Body of pancreas (tissue), 4 donors: ENCODE measurements at regions not wholly inside any gene's neighbourhood (a gene's known extent, or its start where the extent isn't known, plus 50 kb on each side); places are given as distances from the start of the nearest gene placed in this dataset.

Experiments
- ATAC-seq: fragments of 150-250 bp; one replicate; pipeline ENCODE4 v1.9.1; 2016
- DNase-seq, 4 donors: peaks; one replicate each; pipeline ENCODE4 v3.0.0-alpha.2; 2019
- H3K27ac ChIP-seq, 4 donors: fragments of 200-600 bp; sonication (generic); 1 replicate in 3 of 4; 2 replicates in 1 of 4; pipeline versions ENCODE4 v1.5.1 to v1.6.1; 2016 to 2019; ENCODE audit warnings: mild to moderate bottlenecking in 1 of 4, mixed read lengths in 1 of 4, moderate library complexity in 1 of 4
- H3K27me3 ChIP-seq, 2 donors: fragments of 200-600 bp; sonication (generic); one replicate each; pipeline ENCODE4 v1.6.0; 2016; ENCODE audit warnings: mild to moderate bottlenecking in 1 of 2
- H3K36me3 ChIP-seq, 2 donors: fragments of 200-600 bp; sonication (generic); replicated peaks in 1 of 2; 2 replicates each; pipeline ENCODE4 v1.5.1; 2016; ENCODE audit warnings: low read depth in 2 of 2; ENCODE audit not compliant: insufficient read depth in 1 of 2
- H3K4me1 ChIP-seq: fragments of 200-600 bp; sonication (generic); one replicate; pipeline ENCODE4 v1.6.0; 2016
- H3K4me3 ChIP-seq, 2 donors: fragments of 200-600 bp; sonication (generic); 1 replicate in 1 of 2; 2 replicates in 1 of 2; pipeline ENCODE4 v1.5.1; 2016 to 2019
- H3K9me3 ChIP-seq, 3 donors: fragments of 200-600 bp; sonication (generic); 1 replicate in 2 of 3; 2 replicates in 1 of 3; pipeline ENCODE4 v1.5.1; 2016
- CTCF ChIP-seq, 7 experiments: fragments of 450-650 bp in 4 of 7; fragments of 200-600 bp in 3 of 7; sonication (generic) in 3 of 7; IDR thresholded peaks; one replicate each; pipeline ENCODE4 v1.5.1; 2016 to 2019; ENCODE audit warnings: antibody characterized with exemption in 7 of 7
- POLR2A ChIP-seq, 3 donors: fragments of 450-650 bp; IDR thresholded peaks; one replicate each; pipeline ENCODE4 v1.6.1; 2016; ENCODE audit warnings: antibody characterized with exemption in 3 of 3, mild to moderate bottlenecking in 2 of 3
- WGBS, 2 donors: methylation state at CpG; one replicate each; pipeline ENCODE4 v1.1.5; 2017; 5-methylcytosine and 5-hydroxymethylcytosine counted together
- intact Hi-C: fragments of 100-400 bp; cut with DNase I; formaldehyde crosslinking; loops from one replicate; pipeline ENCODE4 v1.15.1; 2023

GRCh38 chr2:182630207-182630606 is 85.8 kb upstream of the DNAJC10 start:
- intact Hi-C loops: no loop called here
- no peaks in the 10 kb centered on the region for H3K36me3 ChIP-seq
- no peaks in the 10 kb centered on the region for H3K4me1 ChIP-seq
- H3K4me3 ChIP-seq: no peak overlapping the region
- TF ChIP-seq CTCF (IDR thresholded peaks at IDR 0.05) (no peak), POLR2A (IDR thresholded peaks at IDR 0.05) (no peak)
- H3K9me3 ChIP-seq: no peaks in the 10 kb centered on the region
- H3K27ac ChIP-seq: no peak overlapping the region
- no peak for DNase-seq
- no peaks in the 10 kb centered on the region for H3K27me3 ChIP-seq
- 59 to 74% methylated on average over 1 of the region's 1 CpG for WGBS, 2 donors
- ATAC-seq: no peak

GRCh38 chr2:182631299-182631698 is 84.8 kb upstream of the DNAJC10 start:
- Histone ChIP-seq H3K27me3 (no peaks in the 10 kb centered on the region), H3K4me1 (no peaks in the 10 kb centered on the region), H3K9me3 (no peaks in the 10 kb centered on the region), H3K27ac (no peak overlapping the region), H3K4me3 (no peak overlapping the region), H3K36me3 (no peaks in the 10 kb centered on the region)
- no peak for TF ChIP-seq CTCF (IDR thresholded peaks at IDR 0.05)
- no peak for TF ChIP-seq POLR2A (IDR thresholded peaks at IDR 0.05)
- ATAC-seq (no peak), DNase-seq (no peak)
- intact Hi-C loops: no loop called here
- 70 to 72% methylated on average over 3 of the region's 3 CpGs for WGBS, 2 donors

GRCh38 chr2:182634386-182634785 is 81.7 kb upstream of the DNAJC10 start:
- Histone ChIP-seq H3K27me3 (no peaks in the 10 kb centered on the region), H3K4me1 (no peaks in the 10 kb centered on the region), H3K4me3 (no peak overlapping the region), H3K36me3 (no peaks in the 10 kb centered on the region), H3K27ac (no peak overlapping the region), H3K9me3 (no peaks in the 10 kb centered on the region)
- DNase-seq (no peak), ATAC-seq (no peak)
- intact Hi-C loops: no loop called here
- 82 to 87% methylated on average over 3 of the region's 3 CpGs for WGBS, 2 donors
- TF ChIP-seq CTCF (IDR thresholded peaks at IDR 0.05) (no peak), POLR2A (IDR thresholded peaks at IDR 0.05) (no peak)

- Histone ChIP-seq H3K4me1 (no peaks in the 10 kb centered on the region), H3K4me3 (no peak overlapping the region), H3K27ac (no peak overlapping the region), H3K36me3 (no peaks in the 10 kb centered on the region), H3K9me3 (no peaks in the 10 kb centered on the region), H3K27me3 (no peaks in the 10 kb centered on the region)
- no peak for DNase-seq
- intact Hi-C loops: no loop called here
- ATAC-seq: no peak
- TF ChIP-seq CTCF (IDR thresholded peaks at IDR 0.05) (no peak), POLR2A (IDR thresholded peaks at IDR 0.05) (no peak)
- WGBS, 2 donors: 37 to 61% methylated on average over 5 of the region's 5 CpGs
Measured at GRCh38 chr2:182636699-182637098, 79.4 kb upstream of the DNAJC10 start.

- no peak for DNase-seq
- Histone ChIP-seq H3K36me3 (no peaks in the 10 kb centered on the region), H3K27me3 (no peaks in the 10 kb centered on the region), H3K27ac (no peak overlapping the region), H3K4me3 (no peak overlapping the region), H3K4me1 (no peaks in the 10 kb centered on the region), H3K9me3 (no peaks in the 10 kb centered on the region)
- intact Hi-C loops: no loop called here
- no peak for ATAC-seq
- 59 to 76% methylated on average over 2 of the region's 2 CpGs for WGBS, 2 donors
- no peak for TF ChIP-seq CTCF (IDR thresholded peaks at IDR 0.05)
- no peak for TF ChIP-seq POLR2A (IDR thresholded peaks at IDR 0.05)
Measured at GRCh38 chr2:182638667-182639066, 77.4 kb upstream of the DNAJC10 start.
